IMR-90 (cell line): ENCODE measurements at regions not wholly inside any gene's neighbourhood (a gene's known extent, or its start where the extent isn't known, plus 50 kb on each side); places are given as distances from the start of the nearest gene placed in this dataset.

Experiments
- CEBPB ChIP-seq: IDR thresholded peaks from 2 replicates; pipeline ENCODE4 v1.6.1; 2012; ENCODE audit warnings: low read depth, low read length, improper control_type of control experiment
- MAZ ChIP-seq: IDR thresholded peaks from 2 replicates; pipeline ENCODE4 v1.6.1; 2012; ENCODE audit warnings: low read depth, mild to moderate bottlenecking, low read length, improper control_type of control experiment, moderate library complexity, borderline replicate concordance
- MXI1 ChIP-seq: IDR thresholded peaks from 2 replicates; pipeline ENCODE4 v1.6.1; 2012; ENCODE audit warnings: low read depth, mild to moderate bottlenecking, low read length, moderate library complexity, borderline replicate concordance
- POLR2A ChIP-seq: IDR thresholded peaks from 2 replicates; pipeline ENCODE4 v1.6.1; 2012; ENCODE audit warnings: mild to moderate bottlenecking, low read depth, low read length
- RAD21 ChIP-seq: IDR thresholded peaks from 2 replicates; pipeline ENCODE4 v1.6.1; 2012; ENCODE audit warnings: low read length, improper control_type of control experiment
- RCOR1 ChIP-seq: IDR thresholded peaks from 2 replicates; pipeline ENCODE4 v1.6.1; 2012; ENCODE audit warnings: mild to moderate bottlenecking, low read length, improper control_type of control experiment; ENCODE audit not compliant: insufficient replicate concordance
- RFX5 ChIP-seq: IDR thresholded peaks from 2 replicates; pipeline ENCODE4 v1.8.0; 2012; ENCODE audit warnings: low read depth, mild to moderate bottlenecking, low read length, moderate library complexity
- SMC3 ChIP-seq: fragments of 150-350 bp; IDR thresholded peaks from 2 replicates; pipeline ENCODE4 v1.6.1; 2016; ENCODE audit warnings: low read depth, mild to moderate bottlenecking, antibody characterized with exemption, low read length, moderate library complexity
- TF ChIP-seq, protein P1 (sequence below): conservative IDR thresholded peaks from 2 replicates; pipeline ENCODE4 v1.5.1; 2012; ENCODE audit warnings: mild to moderate bottlenecking, low read depth, low read length, improper control_type of control experiment
- TF ChIP-seq, protein P2 (sequence below): fragments of 150-350 bp; IDR thresholded peaks from 2 replicates; pipeline ENCODE4 v1.6.1; 2016; ENCODE audit warnings: low read depth, mild to moderate bottlenecking, low read length, moderate library complexity, borderline replicate concordance

DNA sequence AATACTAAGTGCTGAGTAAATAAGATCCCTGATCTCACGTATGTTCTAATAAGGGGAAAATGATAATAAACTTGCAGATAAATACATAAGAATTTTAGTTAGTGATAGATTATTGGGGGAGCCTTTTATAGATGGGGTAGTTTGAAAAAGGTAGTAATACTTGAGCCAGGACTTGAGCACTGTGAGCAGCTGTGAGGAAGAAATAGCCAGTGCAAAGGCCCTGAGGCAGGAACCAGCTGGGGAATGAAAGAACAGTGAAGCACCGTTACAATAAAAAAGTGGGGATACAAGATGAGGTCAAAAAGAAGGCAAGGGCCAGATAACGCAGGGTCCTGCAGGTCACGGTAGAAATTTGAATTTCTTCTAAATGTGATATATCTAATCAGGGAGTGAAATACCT lies 234.8 kb upstream of the ELL2 start:
- no peak for TF ChIP-seq CEBPB
- TF ChIP-seq, protein P1, sequence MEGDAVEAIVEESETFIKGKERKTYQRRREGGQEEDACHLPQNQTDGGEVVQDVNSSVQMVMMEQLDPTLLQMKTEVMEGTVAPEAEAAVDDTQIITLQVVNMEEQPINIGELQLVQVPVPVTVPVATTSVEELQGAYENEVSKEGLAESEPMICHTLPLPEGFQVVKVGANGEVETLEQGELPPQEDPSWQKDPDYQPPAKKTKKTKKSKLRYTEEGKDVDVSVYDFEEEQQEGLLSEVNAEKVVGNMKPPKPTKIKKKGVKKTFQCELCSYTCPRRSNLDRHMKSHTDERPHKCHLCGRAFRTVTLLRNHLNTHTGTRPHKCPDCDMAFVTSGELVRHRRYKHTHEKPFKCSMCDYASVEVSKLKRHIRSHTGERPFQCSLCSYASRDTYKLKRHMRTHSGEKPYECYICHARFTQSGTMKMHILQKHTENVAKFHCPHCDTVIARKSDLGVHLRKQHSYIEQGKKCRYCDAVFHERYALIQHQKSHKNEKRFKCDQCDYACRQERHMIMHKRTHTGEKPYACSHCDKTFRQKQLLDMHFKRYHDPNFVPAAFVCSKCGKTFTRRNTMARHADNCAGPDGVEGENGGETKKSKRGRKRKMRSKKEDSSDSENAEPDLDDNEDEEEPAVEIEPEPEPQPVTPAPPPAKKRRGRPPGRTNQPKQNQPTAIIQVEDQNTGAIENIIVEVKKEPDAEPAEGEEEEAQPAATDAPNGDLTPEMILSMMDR: no peak
- TF ChIP-seq, protein P2, sequence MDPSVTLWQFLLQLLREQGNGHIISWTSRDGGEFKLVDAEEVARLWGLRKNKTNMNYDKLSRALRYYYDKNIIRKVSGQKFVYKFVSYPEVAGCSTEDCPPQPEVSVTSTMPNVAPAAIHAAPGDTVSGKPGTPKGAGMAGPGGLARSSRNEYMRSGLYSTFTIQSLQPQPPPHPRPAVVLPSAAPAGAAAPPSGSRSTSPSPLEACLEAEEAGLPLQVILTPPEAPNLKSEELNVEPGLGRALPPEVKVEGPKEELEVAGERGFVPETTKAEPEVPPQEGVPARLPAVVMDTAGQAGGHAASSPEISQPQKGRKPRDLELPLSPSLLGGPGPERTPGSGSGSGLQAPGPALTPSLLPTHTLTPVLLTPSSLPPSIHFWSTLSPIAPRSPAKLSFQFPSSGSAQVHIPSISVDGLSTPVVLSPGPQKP: no peak
- TF ChIP-seq RAD21: no peak
- TF ChIP-seq MAZ: no peak
- no peak for TF ChIP-seq MXI1
- no peak for TF ChIP-seq SMC3
- no peak for TF ChIP-seq RCOR1
- no peak for TF ChIP-seq RFX5
- TF ChIP-seq POLR2A: no peak
